CD4-positive, alpha-beta T cell treated with Interleukin-12 subunit alpha and Interleukin-12 subunit beta, for 1 hour (primary cell): ENCODE measurements at regions not wholly inside any gene's neighbourhood (a gene's known extent, or its start where the extent isn't known, plus 50 kb on each side); places are given as distances from the start of the nearest gene placed in this dataset.
"Not testable (repeated sequence)": the region's sequence is repeated elsewhere in the genome, so short reads cannot be mapped to it uniquely, and the experiment has no call there.

Source experiments
- DNase-seq: peaks from one replicate; pipeline ENCODE4 v3.0.0-alpha.2; 2020

- not testable (repeated sequence) for DNase-seq
These were observed 54.0 kb upstream of the GPR89A start for GRCh38 chr1:145553795-145554194.

- DNase-seq: no peak
These were observed 62.7 kb upstream of the GPR89A start for GRCh38 chr1:145545055-145545454.

DNA sequence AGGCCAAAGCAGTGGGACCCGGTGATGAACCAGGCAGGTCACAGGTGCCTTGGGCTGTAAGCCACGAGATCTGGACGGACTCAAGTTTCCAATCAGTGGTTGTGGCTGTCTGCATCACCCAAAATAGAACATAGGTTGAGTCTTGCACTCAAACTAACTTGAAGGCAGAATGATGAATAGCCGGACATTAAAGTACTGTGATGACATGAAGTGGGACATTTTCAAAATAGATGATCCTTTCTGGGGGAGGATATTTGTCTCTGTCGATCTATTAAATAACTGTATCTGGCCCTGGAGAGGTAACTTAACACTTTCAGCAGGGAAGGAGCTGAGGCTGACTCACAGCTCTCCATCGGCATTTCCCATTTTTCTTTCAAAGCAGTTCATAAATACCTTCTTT, 66.1 kb upstream of the GPR89A start:
- not testable (repeated sequence) for DNase-seq

DNA sequence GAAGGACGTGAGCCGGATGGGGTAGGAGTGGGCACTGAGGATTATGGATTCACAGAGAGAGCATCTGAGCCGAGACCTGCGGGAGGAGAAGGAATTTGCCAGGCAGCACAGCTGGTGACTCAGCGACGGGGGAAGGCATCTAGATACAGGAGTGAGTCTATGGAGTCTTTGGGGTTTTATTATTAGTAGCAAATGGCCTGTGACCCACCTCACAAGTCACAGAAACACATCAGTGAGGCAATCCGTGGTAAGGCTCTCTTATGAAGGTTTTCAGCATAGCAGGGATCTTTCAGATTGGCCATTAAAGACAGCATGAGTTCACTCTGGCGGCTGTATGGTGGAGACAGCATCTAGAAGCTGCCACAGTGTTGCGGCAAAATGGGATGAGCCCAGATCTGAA, 66.5 kb upstream of the GPR89A start:
- DNase-seq: not testable (repeated sequence)

GRCh38 chr1:145538118-145538882, 69.5 kb upstream of the GPR89A start:
- not testable (repeated sequence) for DNase-seq

DNA sequence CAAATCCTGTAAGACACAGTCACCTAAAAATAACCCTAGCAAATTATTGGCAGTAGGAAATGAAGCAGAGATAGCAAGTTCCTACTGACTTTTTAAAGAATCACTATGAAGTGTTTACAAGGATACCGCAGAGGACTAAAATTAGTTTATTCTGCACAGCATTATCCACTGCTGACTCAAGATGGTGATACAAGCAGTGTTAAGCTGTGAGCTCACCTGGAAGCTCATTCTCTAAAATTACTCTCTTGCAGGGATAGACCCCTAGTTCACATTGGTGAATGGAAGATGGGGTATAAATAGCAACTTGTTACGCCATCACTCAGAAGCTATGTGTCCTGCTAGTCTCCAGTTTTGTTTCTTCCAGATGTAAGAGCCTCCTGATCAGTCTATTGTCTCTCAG, 70.8 kb upstream of the GPR89A start:
- DNase-seq: not testable (repeated sequence)

DNA sequence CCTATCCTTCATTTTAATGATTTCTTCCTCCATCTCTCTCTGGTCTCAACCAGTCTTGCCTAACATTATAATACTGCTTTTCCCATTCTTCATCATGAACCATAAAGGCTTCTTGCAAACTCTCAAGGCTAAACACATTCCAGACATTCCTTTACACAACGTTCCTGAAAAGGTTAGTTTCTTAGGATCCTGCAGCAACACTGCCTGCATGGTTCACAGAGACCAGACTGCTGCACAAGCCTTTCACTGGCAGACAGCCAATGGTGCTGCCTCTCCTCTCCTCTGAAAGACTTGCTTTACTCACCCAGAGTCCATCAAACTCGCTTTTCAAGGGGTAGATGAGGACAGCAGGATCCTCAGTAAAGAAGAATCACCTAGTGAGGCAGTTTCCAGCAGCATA, 72.3 kb upstream of the GPR89A start:
- DNase-seq: not testable (repeated sequence)

- DNase-seq: not testable (repeated sequence)
These were observed 79.7 kb upstream of the GPR89A start for GRCh38 chr1:145528068-145528564.

DNA sequence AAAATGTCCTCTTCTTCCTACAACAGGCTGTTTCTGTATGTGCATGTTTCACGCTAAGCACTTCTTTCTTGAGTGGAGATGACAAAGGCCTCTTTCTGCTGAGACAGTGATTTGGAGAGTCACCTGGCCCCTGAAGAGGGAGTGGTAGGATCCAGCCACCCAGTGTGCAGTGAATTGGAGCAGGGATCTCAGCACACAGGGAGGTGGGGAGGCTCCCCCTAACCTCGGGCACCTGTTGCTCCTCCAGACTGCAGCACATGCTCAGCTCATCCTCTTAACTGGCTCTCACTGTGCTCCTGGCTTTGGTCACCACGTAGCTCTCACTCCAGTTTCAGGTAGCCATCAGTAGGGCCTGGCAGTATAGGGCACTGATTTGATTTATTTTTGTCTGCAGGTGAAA, 87.6 kb upstream of the GPR89A start:
- DNase-seq: not testable (repeated sequence)

GRCh38 chr1:145519302-145519701, 88.5 kb upstream of the GPR89A start:
- DNase-seq: not testable (repeated sequence)

DNA sequence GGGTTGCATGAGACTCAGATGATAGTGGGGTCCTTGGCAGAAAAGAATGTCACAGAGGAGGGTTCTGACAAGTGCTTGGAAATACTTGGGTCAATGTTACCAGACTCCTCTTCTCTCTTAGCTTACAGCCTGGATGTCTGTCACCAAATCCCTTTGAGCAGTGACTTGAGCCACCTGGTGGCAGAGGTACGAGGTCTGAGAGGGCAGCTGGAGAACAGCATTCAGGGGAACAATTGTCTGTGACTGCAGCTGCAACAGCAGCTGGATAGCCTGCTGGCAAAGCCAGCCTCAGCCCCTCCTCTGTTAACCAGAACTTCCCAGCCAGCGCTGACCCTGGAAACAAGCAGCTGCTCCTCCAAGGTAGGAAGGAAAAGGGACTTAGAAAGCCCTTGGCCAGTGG, 87.6 kb upstream of the NBPF20 start:
- DNase-seq: peak; percentile 2

- not testable (repeated sequence) for DNase-seq
These were observed 82.7 kb upstream of the NBPF20 start for GRCh38 chr1:145508053-145508452.

GRCh38 chr1:145505663-145506647, 80.6 kb upstream of the NBPF20 start:
- not testable (repeated sequence) for DNase-seq

DNA sequence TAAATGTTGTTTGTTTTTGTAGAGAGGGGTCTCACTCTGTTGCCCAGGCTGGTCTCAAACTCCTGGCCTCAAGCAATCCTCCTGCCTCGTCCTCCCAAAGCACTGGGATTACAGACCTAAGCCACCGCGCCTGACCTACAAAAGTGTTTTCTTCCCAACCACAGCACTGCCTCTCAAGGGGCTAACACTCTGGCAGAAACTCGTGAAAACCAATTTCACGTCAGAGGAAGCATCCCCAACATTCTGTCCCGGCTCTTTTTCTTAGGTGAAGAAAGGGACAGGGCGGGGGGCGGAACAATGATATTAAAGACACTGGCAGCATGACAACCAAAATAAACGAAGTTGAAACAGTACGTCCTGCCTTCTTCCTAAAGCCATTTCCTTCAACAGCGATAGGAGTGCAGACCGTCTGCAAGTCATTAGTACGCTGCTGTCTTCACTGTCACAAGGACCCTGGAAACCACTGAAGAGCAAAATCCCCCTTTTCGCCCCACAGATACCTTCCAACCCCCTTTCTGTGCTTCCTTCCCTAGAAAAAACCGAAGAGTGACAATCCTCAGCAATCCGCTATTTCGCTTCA, 79.5 kb upstream of the NBPF20 start:
- not testable (repeated sequence) for DNase-seq

GRCh38 chr1:145504310-145504709, 78.9 kb upstream of the NBPF20 start:
- DNase-seq: not testable (repeated sequence)

DNA sequence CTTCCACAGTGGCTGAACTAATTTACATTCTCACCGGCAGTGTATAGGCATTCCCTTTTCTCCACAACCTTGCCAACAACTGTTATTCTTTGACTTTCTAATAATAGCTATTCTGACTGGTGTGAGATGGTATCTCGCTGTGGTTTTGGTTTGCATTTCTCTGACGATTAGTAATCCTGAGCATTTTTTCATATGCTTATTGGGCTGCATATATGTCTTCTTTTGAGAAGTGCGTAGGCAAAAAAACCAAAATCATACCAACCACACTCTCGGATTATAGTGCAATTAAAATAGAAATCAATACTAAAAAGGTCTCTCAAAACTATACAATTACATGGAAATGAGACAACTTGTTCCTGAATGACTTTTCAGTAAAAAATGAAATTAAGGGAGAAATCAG, 74.8 kb upstream of the NBPF20 start:
- not testable (repeated sequence) for DNase-seq

- not testable (repeated sequence) for DNase-seq
These were observed 69.9 kb upstream of the NBPF20 start for GRCh38 chr1:145495077-145495871.

DNA sequence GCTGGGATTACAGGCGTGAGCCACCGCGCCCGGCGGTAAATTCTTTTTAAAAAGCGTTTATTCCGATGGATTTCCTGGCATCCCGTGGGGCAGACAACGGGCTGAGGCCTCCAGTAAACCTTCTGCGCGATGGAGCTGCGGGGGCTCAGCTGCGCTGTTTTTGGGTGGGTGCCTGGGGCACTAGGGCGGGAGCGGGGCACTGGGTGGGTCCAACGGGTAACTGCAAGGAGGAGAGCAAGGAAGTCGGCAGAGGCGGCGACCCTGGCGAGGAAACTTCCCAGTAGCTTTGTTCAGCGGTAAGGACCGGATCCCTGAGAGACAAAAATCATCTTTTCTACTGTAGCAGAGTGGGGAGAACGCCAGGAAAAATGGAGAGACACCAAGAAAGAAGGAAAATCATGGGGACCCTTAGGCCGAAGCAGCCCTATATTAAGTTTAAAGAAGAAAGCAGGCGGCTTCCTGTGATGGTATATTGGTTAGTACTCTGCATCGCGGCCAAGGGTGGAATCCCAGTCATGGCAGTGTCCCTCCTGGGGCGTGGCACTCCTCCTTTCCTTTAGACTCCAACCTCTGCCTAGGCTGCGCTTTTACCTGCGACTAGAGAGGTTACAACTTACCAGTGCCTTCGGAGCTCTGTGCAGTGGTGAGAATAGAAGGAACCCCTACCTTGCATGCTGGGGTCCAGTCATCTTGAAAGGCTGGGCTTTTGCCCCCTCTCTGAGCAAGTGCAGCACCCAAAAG, 63.0 kb upstream of the NBPF20 start:
- DNase-seq: not testable (repeated sequence)

- DNase-seq: not testable (repeated sequence)
These were observed 61.8 kb upstream of the NBPF20 start for GRCh38 chr1:145487156-145487555.

DNA sequence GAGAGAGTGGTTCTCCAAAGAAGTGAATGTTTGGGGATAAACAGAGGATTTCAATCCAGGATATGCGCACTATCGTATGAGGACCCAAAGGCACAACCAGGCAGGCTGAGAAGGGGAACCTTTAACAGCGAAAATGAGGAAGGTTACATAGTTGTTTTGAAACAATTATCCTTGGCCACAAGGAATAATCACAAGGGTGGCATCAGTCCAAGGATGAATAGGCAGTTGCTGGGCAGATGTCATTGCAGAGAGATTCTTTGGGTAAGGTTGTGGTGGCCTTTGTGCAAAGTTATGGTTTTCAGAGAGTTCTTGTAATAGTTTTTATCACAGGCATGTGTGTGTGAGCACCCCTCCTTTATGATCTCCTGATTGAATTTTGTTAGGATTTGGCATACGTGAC, 58.9 kb upstream of the NBPF20 start:
- DNase-seq: not testable (repeated sequence)

DNA sequence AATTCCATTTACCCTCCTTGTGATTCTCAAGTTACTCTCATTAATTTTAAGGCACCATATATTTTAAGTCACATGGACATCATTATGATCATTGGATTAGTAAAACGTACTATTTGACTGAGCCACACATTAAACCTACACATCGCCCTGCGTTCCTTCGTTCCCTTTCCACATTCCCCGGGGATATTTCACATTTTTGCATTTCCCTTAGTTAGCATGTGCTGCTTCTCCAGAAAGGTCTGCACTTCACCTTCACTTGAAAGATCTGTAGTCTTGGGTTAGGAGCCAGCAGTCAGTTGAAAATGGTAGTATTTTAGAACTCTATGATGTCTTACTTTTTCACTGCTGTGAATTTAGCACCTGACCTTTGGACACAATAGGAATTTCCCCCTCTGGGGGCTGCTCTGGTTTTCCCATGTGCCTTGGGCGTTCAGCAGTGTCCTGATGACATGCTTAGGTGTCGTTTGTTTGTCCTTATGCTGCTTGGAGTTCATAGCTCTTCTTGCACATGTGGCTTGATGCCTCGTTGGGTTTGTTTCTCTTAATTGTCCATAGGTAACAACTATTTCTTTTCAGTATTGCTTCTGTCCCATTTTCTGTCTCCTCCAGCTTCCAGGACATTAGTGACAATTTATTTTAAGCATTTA, 56.9 kb upstream of the NBPF20 start:
- not testable (repeated sequence) for DNase-seq
